GM18519 (cell line): ENCODE measurements at regions not wholly inside any gene's neighbourhood (a gene's known extent, or its start where the extent isn't known, plus 50 kb on each side); places are given as distances from the start of the nearest gene placed in this dataset.

Source experiments
- ATAC-seq: cut with Tn5 transposase; IDR thresholded peaks from one replicate; pipeline ENCODE4 v1.9.1; 2021; ENCODE audit warnings: mild to moderate bottlenecking, moderate library complexity; ENCODE audit not compliant: unreplicated experiment, low FRiP score

DNA sequence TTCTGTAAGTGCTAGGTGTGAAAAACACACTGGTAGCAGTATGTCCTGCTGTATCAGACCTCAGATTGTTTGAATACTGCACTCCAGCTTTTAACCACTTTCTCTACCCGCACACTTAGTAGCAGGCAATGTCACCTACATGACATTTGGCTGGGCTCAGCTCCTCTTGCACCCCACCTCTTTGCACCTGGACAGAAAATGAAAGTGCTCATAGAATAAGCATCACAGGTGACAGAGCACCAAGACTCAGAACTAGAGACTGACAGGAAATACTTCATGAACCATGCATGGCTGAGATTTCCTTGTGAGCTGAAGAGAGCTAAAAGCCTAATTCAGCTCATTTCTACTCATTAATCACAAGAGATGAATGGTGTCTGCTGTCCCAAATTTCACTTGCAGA is 1014.2 kb upstream of the CDH8 start:
- ATAC-seq, result no peak

DNA sequence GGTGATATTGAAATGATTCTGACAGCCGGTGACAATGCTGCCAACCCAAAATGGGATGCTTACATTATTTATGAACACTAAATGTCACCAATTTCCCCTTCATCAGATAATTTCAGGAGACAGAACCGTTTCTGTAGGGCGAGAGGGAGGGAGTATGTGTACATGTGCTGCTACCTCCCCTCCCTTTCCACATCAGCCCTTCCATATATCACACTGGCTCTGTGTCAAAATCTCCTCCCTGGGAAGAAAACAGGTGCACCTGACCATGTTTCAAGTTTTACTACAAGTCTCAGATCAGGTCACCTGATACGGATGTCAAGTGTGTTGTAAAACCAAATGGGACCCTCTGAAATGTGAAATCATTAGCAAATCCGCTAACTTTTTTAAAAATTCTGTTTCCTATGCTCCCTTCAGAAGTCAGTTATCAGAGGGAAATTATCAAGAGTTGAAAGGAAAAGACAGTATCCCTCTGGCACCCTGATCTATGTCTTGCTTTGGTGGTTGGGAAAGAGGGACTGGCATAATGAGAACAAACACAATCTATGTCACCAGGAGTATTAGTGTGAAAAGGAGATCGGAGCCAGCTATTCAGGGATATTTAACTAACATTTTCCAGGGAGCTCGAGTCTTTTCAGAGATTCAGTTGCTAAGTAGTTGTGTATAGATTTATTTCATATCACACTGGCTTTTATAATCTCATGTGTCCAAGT is 1002.3 kb upstream of the CDH8 start:
- no peak for ATAC-seq

- ATAC-seq, result no peak
Observed at GRCh38 chr16:63037761-63038396, 1001.6 kb upstream of the CDH8 start.

- ATAC-seq, result no peak
Observed at GRCh38 chr16:63018581-63019223, 982.5 kb upstream of the CDH8 start.

DNA sequence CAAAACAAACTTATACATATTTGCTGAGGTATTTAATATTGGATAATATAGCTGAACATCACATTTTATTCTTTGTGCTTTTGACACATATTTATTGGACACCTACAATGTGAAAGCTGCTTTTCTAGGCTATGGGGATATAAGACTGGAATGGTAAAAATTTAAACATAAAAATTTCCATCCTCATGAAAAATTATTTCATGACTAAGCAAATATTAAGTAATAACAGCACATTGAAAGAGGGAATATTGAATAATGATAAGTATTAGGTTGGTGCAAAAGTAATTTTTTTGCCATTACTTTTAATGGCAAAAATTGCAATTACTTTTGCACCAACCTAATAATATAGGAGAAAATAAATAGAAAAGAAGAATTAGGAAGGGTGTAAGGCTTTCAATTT is 972.5 kb upstream of the CDH8 start:
- no peak for ATAC-seq

- no peak for ATAC-seq
Observed at GRCh38 chr16:63005356-63005755, 969.1 kb upstream of the CDH8 start.

DNA sequence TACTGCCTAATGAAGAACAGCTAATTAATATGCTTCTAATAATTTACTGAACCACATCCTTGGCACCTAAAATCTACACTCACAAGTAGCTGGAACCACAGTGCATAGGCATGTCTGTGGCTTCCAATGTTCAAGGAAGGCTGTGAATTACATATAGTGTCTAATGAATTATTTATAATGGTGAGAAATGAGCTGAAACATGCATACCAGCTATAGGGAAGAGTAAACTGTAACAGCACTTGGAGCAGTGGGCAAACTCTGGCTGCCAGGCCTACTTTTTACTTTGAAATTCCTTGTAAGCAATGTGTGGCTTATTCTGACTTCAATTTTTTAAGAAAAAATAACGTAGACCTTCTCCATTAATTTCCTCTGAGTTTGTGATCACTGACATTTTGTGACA is 953.2 kb upstream of the CDH8 start:
- ATAC-seq, result no peak

DNA sequence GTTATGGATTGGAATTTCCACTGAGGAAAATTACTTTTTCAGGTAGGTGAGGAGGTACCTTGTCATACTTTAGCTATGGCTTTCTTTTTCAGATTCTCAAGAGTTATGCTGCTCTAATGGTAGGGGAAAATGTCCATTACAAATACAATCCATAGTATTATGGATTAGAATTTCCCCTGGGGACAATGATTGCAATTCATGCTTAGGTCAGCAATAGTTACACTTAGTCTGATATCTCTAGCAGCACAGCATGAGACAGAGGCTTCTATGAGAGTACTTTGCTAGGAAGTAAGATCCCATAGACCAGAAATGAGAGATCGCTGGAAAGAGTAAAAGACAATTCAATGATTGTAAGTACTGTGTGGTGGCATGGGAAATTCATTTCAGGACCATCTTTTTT is 949.5 kb upstream of the CDH8 start:
- no peak for ATAC-seq

DNA sequence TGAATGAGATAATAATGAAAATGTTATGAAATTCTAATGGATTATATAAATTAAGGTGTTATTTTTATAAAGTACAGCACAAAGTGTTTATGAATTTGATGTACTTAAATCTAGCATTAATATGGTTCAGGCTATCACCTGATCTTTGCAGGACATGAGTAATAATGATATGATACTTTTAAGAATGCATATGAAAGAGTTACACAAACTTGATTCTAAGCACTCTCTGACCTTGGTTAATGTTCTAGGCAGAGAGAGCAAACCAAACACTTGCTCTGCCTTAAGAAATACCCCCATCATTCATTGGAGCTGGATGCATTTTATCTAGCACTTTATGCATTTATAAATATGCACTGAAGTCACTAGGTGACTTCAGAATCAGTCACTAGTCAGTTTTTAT is 942.2 kb upstream of the CDH8 start:
- ATAC-seq, result no peak

DNA sequence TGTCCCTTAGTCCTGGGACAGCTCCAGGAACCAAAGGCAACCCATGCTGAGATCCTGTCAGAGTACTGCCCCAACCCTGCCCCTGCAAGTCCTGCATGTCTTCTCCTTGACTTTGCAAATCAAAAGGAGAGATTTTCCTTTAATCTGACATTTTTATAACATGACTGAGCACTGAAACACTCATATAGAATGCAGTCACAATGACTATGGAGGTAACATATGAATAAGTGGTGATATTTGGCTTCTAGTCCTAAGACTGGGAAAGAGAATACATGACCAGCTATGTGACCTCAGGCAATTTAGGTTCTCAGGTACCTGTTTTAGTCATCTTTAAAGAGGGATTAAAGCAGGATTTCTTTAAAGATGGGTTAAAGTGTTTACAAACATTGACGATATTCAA is 941.6 kb upstream of the CDH8 start:
- no peak for ATAC-seq

DNA sequence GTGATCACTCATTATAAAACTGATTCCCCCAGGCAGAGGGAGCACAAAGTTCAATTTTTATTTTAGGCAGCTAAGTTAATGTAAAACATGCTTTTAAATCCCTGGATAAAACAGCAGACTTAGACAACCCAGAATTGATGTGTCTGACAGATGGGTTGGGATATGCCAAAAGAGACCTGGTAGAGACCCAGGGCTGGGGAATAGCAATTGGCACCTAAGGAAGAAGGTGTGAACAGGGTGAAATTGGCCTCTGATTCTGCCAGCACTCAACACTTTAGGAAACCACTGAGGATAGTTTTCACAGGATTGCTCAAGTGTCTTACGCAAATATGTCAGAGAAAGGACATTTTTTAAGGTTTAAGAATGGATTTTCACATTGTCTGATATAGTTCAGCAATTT is 938.2 kb upstream of the CDH8 start:
- no peak for ATAC-seq

- no peak for ATAC-seq
Observed at GRCh38 chr16:62970851-62971250, 934.6 kb upstream of the CDH8 start.

GRCh38 chr16:62969711-62970318 is 933.6 kb upstream of the CDH8 start:
- ATAC-seq, result no peak

DNA sequence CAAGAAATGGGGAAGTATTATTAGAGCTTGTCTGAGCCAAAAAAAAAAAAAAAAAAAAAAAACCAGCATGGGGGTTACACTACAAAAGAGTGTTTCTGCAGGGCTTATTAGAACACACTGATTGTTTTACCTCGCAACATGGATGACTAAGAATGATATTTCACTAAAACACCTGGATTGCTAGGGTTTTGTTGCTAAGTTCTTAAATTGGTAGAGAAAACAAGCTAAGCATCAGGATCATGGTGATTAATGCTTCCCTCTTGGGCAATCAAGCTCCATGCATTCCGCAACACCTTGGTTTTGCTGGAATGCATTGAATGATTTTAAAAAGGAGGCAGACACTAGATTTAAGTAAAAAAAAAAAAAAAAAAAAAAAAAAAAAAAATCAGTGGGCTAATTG is 931.4 kb upstream of the CDH8 start:
- ATAC-seq, result no peak

DNA sequence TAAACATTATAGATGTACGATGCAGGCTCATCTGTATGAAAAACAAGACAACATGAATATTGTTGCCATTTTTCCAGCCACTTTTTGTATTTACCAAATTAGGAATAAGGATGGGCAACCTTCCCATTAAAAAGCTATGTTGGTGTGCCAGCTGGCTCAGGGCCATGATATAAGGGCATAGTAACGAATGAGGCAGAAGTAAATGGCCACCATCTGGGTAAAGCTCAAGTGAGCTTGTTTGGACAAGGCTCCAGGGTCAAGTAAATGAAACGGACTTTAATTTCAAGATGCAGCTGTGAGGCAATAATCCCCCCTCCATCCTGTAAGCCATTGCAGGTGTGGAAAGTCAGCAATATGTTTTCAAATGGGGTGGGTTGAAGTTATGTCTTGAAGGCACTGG is 930.9 kb upstream of the CDH8 start:
- ATAC-seq, result no peak

DNA sequence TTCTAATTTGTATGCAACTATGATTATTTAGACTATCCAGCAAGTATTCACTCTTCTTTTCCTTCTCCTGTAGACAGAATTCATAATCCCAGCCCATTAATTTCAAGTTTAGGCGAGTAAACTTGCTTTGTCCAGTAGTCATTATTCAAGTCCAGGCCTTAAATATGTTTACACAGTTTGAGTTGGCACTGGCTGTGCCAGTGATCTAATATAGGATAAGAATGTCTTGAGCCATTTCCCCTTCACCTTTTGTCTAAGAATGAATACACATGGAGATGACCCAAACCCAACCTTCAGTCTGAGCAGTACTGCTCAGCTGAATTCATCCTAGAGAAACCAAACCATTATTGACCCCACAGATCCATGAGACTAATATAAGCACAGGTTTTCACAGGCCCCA is 930.4 kb upstream of the CDH8 start:
- no peak for ATAC-seq

DNA sequence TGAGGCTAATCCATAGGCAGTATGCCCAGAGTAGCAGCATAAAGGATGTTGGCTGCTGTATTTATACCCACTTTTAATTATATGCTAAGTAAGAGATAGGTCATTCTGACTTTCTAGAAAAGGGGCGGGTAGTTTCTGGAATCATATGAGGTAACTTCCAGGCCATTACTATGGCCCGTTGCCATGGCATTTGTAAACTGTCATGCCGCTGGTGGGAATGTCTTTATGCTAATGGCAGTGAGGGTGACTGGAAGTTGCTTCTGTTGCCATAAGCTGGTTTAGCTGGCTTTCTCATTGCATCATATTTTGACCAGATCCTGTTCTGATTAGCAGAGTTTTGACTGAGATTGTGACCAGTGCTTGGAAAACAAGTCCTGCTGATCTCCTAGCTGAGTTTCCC is 929.6 kb upstream of the CDH8 start:
- ATAC-seq, result no peak

DNA sequence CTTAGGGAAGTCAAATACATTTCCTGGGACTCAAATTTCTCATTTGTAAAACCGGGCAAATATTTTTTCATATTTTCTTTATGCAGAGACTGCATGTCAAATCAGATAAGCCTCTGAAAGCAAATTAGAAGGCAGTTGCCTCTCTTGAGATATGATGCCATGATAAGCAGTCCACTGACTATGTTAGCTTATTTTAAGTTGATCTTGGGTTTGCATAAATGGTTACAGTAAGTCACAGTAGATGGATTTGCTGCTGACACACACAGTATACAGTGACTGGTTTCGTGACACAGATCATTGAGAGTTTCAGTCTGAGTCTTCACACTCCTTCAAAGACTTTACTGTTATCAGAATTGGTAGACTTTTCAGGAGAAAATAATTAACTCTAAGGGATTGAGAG is 927.6 kb upstream of the CDH8 start:
- ATAC-seq, result no peak

DNA sequence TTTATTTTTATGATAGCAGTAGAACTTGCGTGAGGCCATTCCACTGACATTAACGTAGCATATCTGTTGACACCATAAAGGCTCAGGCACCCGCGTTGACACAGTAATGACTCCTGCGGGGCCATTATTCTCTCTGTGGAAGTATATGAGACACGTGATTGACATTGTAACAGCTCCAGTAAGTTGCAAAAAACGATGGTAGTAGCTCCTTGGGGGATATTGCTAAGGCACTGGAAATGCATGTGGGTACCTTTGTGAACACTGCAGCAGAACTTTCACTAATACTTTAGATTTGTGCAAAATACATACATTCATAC is 918.8 kb upstream of the CDH8 start:
- ATAC-seq, result no peak

DNA sequence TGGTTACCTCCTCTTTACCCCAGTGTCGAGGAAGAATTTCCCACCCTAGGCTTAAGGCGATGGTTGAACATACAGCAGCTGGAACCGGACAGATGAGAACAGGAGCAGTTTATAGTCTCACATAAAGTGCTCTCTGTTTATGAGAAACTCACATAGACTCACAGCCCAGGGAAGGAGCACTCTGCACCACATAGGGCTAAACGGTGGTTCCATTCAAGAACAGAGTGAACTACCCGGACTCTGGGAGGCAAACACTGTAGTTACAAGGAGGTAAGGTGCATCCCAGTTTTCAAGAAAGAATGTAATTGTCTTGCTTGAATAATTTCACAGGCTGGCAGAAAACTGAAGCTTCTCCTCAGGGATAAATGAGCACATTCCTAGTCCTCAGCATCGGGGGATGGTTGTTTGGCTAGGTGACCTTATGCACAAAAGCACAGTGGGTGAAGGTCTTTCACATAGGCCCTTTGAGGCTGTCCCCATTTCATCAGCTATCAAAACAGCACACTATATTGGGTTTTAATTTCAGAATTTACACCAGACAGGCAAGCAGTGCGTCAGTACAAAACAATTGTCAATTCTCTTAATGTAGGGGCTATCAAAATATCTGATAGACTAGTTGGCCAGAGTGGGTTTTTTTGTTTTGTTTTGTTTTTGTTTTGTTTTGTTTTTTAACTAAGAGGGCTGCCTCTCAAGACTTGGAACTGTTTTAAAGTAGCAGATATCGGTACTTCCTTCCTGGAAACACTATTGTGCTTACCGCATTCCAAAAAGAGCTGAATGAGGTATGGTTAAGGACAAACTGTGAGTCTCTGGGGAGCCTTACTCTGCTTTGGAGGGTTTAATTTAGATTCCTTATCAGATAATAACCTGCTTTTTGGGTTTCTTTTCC is 918.1 kb upstream of the CDH8 start:
- no peak for ATAC-seq

GRCh38 chr16:62950351-62950750 is 914.1 kb upstream of the CDH8 start:
- ATAC-seq, result no peak
